Gastrocnemius medialis (tissue), 4 donors: ENCODE measurements at regions not wholly inside any gene's neighbourhood (a gene's known extent, or its start where the extent isn't known, plus 50 kb on each side); places are given as distances from the start of the nearest gene placed in this dataset.

Source experiments
- ATAC-seq, 2 donors: fragments of 150-250 bp; one replicate each; pipeline ENCODE4 v1.9.1; 2016
- DNase-seq, 2 donors: peaks; one replicate each; pipeline ENCODE4 v3.0.0-alpha.2; 2019
- H3K27ac ChIP-seq, 4 donors: fragments of 200-600 bp; sonication (generic); 1 replicate in 1 of 4; 2 replicates in 3 of 4; pipeline ENCODE4 v1.5.1; 2016 to 2018; ENCODE audit warnings: mild to moderate bottlenecking in 2 of 4, moderate library complexity in 1 of 4
- H3K27me3 ChIP-seq, 3 donors: fragments of 200-600 bp; sonication (generic) in 2 of 3; 1 replicate in 1 of 3; 2 replicates in 2 of 3; pipeline versions ENCODE4 v1.5.1 to v1.6.0; 2016 to 2019; ENCODE audit warnings: mild to moderate bottlenecking in 1 of 3, moderate library complexity in 1 of 3
- H3K36me3 ChIP-seq, 2 donors: fragments of 200-600 bp; sonication (generic) in 1 of 2; one replicate each; pipeline ENCODE4 v1.5.1; 2017 to 2018
- H3K4me1 ChIP-seq, 2 donors: fragments of 200-600 bp; sonication (generic) in 1 of 2; one replicate each; pipeline ENCODE4 v1.5.1; 2016 to 2017; ENCODE audit warnings: mild to moderate bottlenecking in 2 of 2
- H3K4me3 ChIP-seq, 4 donors: fragments of 200-600 bp; sonication (generic) in 3 of 4; 1 replicate in 1 of 4; 2 replicates in 3 of 4; pipeline ENCODE4 v1.5.1; 2016 to 2019; ENCODE audit warnings: mild to moderate bottlenecking in 2 of 4
- H3K9me3 ChIP-seq, 3 donors: fragments of 200-600 bp; sonication (generic) in 2 of 3; 1 replicate in 1 of 3; 2 replicates in 2 of 3; pipeline ENCODE4 v1.5.1; 2016 to 2019
- POLR2A ChIP-seq, 2 donors: fragments of 450-650 bp; IDR thresholded peaks; one replicate each; pipeline ENCODE4 v1.6.1; 2017; ENCODE audit warnings: antibody characterized with exemption in 2 of 2, mild to moderate bottlenecking in 2 of 2, moderate library complexity in 2 of 2
- in situ Hi-C, 4 donors: fragments of 200-750 bp; cut with MboI; loops; one replicate each; pipeline versions ENCODE4 v1.15.0 to v1.8.0; 2017; ENCODE audit warnings: low sequenced_read_pairs in 4 of 4
- intact Hi-C: fragments of 100-400 bp; cut with DNase I; formaldehyde crosslinking; loops from one replicate; pipeline ENCODE4 v1.15.1; 2023; ENCODE audit warnings: low total_unique reads
- TF ChIP-seq, protein P1 (sequence below), 5 experiments: fragments of 450-650 bp in 3 of 5; fragments of 200-600 bp in 2 of 5; sonication (generic) in 2 of 5; IDR thresholded peaks in 4 of 5; conservative IDR thresholded peaks in 1 of 5; 1 replicate in 4 of 5; 2 replicates in 1 of 5; pipeline ENCODE4 v1.5.1; 2016 to 2019; ENCODE audit warnings: antibody characterized with exemption in 5 of 5, mild to moderate bottlenecking in 3 of 5, moderate library complexity in 3 of 5

DNA sequence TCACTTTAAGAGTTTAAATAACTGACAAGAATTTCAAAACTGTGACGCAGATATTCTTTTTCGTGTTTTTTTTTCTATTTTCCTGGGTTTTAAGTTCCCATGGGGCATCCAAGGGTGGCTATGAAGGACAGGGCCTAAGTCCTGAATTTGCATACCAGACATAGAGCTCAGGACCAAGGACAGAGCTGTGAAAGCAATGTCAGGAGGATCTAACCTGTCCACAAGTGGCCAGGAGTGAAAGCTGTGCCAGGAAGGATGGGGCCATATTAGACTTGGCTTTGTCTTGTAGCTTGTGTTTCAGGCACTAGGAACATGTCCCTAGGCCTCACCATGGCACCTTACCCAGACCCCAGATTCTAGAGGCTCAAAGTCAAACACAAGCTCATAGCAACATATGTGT, 289.4 kb upstream of the MIR17HG start:
- H3K27ac ChIP-seq: no peak overlapping the region
- H3K4me1 ChIP-seq: no peaks in the 10 kb centered on the region
- no peak overlapping the region for H3K4me3 ChIP-seq
- TF ChIP-seq, protein P1, sequence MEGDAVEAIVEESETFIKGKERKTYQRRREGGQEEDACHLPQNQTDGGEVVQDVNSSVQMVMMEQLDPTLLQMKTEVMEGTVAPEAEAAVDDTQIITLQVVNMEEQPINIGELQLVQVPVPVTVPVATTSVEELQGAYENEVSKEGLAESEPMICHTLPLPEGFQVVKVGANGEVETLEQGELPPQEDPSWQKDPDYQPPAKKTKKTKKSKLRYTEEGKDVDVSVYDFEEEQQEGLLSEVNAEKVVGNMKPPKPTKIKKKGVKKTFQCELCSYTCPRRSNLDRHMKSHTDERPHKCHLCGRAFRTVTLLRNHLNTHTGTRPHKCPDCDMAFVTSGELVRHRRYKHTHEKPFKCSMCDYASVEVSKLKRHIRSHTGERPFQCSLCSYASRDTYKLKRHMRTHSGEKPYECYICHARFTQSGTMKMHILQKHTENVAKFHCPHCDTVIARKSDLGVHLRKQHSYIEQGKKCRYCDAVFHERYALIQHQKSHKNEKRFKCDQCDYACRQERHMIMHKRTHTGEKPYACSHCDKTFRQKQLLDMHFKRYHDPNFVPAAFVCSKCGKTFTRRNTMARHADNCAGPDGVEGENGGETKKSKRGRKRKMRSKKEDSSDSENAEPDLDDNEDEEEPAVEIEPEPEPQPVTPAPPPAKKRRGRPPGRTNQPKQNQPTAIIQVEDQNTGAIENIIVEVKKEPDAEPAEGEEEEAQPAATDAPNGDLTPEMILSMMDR (IDR thresholded peaks at IDR 0.05 in 4 of 5, conservative IDR thresholded peaks at IDR 0.05 in 1 of 5): no peak
- no peak for TF ChIP-seq POLR2A (IDR thresholded peaks at IDR 0.05)
- H3K9me3 ChIP-seq: no peaks in the 10 kb centered on the region
- no peaks in the 10 kb centered on the region for H3K36me3 ChIP-seq
- H3K27me3 ChIP-seq: no peaks in the 10 kb centered on the region
- intact Hi-C loops (no loop called here), in situ Hi-C loops (no loop called here)
- ATAC-seq: no peak
- no peak for DNase-seq

DNA sequence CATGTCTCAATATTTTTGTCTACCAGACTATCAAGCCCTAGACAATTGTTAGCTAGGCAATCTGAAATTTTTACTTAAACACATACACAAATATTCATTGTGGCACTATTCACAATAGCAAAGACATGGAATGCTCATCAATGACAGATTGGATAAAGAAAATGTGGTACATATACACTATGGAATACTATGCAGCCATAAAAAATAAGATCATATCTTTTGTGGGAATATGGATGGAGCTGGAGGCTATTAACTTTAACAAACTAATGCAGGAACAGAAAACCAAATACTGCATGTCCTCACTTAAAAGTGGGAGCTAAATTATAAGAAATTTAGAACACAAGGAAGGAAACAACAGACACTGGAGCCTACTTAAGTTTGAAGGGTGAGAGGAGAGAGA, 288.6 kb upstream of the MIR17HG start:
- Histone ChIP-seq H3K4me3 (no peak overlapping the region), H3K27me3 (no peaks in the 10 kb centered on the region), H3K36me3 (no peaks in the 10 kb centered on the region), H3K27ac (no peak overlapping the region), H3K9me3 (no peaks in the 10 kb centered on the region), H3K4me1 (no peaks in the 10 kb centered on the region)
- TF ChIP-seq, protein P1 (IDR thresholded peaks at IDR 0.05 in 4 of 5, conservative IDR thresholded peaks at IDR 0.05 in 1 of 5): no peak
- no peak for TF ChIP-seq POLR2A (IDR thresholded peaks at IDR 0.05)
- DNase-seq (no peak), ATAC-seq (no peak)
- intact Hi-C loops: no loop called here
- in situ Hi-C loops: no loop called here

- Histone ChIP-seq H3K4me1 (no peaks in the 10 kb centered on the region), H3K36me3 (no peaks in the 10 kb centered on the region), H3K9me3 (no peaks in the 10 kb centered on the region), H3K27ac (no peak overlapping the region), H3K4me3 (no peak overlapping the region), H3K27me3 (no peaks in the 10 kb centered on the region)
- intact Hi-C loops (no loop called here), in situ Hi-C loops (no loop called here)
- TF ChIP-seq POLR2A (IDR thresholded peaks at IDR 0.05): no peak
- TF ChIP-seq, protein P1 (IDR thresholded peaks at IDR 0.05 in 4 of 5, conservative IDR thresholded peaks at IDR 0.05 in 1 of 5): no peak
- DNase-seq (no peak), ATAC-seq (no peak)
Observed at GRCh38 chr13:91066745-91067144, 280.7 kb upstream of the MIR17HG start.

- Histone ChIP-seq H3K9me3 (no peaks in the 10 kb centered on the region), H3K27me3 (no peaks in the 10 kb centered on the region), H3K27ac (no peak overlapping the region), H3K36me3 (no peaks in the 10 kb centered on the region), H3K4me3 (no peak overlapping the region), H3K4me1 (no peaks in the 10 kb centered on the region)
- DNase-seq (no peak), ATAC-seq (no peak)
- intact Hi-C loops: no loop called here
- TF ChIP-seq POLR2A (IDR thresholded peaks at IDR 0.05): no peak
- TF ChIP-seq, protein P1 (IDR thresholded peaks at IDR 0.05 in 4 of 5, conservative IDR thresholded peaks at IDR 0.05 in 1 of 5): no peak
- in situ Hi-C loops: no loop called here
Observed at GRCh38 chr13:91072486-91072885, 275.0 kb upstream of the MIR17HG start.

GRCh38 chr13:91074091-91074490, 273.4 kb upstream of the MIR17HG start:
- in situ Hi-C loops (no loop called here), intact Hi-C loops (no loop called here)
- TF ChIP-seq, protein P1 (IDR thresholded peaks at IDR 0.05 in 4 of 5, conservative IDR thresholded peaks at IDR 0.05 in 1 of 5): no peak
- no peak for TF ChIP-seq POLR2A (IDR thresholded peaks at IDR 0.05)
- H3K9me3 ChIP-seq: no peaks in the 10 kb centered on the region
- no peaks in the 10 kb centered on the region for H3K4me1 ChIP-seq
- no peak overlapping the region for H3K27ac ChIP-seq
- no peak overlapping the region for H3K4me3 ChIP-seq
- no peaks in the 10 kb centered on the region for H3K36me3 ChIP-seq
- ATAC-seq: no peak
- no peak for DNase-seq
- H3K27me3 ChIP-seq: no peaks in the 10 kb centered on the region
